ENCODE measurements at regions not wholly inside any gene's neighbourhood (a gene's known extent, or its start where the extent isn't known, plus 50 kb on each side); places are given as distances from the start of the nearest gene placed in this dataset.

DNA sequence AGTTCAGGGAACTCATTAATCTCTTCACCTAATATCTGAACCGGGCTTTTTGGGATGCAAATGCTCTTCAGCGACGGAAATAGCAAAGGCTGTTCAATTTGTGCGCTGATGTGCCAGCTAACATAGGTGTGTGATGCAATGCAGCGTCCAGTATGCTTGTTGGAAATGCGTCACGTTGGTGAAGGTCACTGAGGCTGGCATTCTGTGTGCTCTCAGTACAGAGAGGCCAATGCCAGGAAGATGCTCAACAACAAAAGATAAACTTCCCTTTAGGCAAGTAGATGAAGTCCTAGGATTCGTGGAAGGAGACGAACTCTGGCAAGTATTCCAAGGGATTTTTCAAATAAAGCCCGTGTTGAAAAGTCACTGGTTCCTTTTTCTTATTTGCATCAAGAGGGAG lies 649.5 kb upstream of the MKI67 start:
- no peak for DNase-seq (ENCODE audit: low read depth, low spot score)
- Histone ChIP-seq H3K27ac (ENCODE audit: low read depth, low read length) (no peak overlapping the region), H3K9me3 (ENCODE audit: control insufficient read depth, insufficient read depth, low read length) (peaks cover 42% of the 10 kb centered on the region), H3K4me3 (ENCODE audit: low read depth, low read length) (no peak overlapping the region), H3K27me3 (ENCODE audit: control insufficient read depth, insufficient read depth, low read length) (no peaks in the 10 kb centered on the region)
- POLR2A ChIA-PET: no interaction called here
- no peak for TF ChIP-seq CTCF (IDR thresholded peaks at IDR 0.05; ENCODE audit: low read depth, low read length)
- CTCF ChIA-PET: no interaction called here

DNA sequence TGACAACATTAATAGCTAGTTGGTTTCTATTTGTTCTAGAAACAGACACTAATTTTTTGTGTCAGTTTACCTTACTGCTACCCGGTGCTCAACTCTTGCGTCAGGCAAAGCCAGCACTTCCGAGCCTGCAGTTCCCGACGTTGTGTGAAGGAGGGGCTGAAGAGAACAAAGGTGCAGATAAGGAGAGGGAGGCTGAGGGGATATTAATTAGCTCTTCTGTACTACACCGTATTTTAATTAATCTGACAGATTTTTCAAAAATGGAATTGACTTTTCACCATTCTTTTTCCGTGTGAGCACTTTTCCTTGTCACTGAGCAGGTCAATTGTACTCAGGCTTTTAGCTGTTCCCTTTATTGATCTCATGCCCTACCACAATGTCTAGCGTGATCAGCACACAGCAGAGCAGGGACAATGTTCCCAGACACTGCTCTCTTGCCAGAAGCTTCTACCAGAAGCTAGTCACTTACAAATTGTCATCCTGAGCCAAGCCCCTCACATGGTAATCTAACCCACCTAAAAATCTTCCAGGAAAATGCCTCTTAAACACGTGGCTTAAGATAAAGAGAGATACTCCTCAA lies 650.5 kb upstream of the MKI67 start:
- Histone ChIP-seq H3K27me3 (ENCODE audit: control insufficient read depth, insufficient read depth, low read length) (no peaks in the 10 kb centered on the region), H3K27ac (ENCODE audit: low read depth, low read length) (no peak overlapping the region), H3K4me3 (ENCODE audit: low read depth, low read length) (no peak overlapping the region), H3K9me3 (ENCODE audit: control insufficient read depth, insufficient read depth, low read length) (peaks cover 43% of the 10 kb centered on the region)
- ChIA-PET POLR2A (no interaction called here), CTCF (no interaction called here)
- no peak for TF ChIP-seq CTCF (IDR thresholded peaks at IDR 0.05; ENCODE audit: low read depth, low read length)
- DNase-seq (ENCODE audit: low read depth, low spot score): no peak

GRCh38 chr10:128777342-128777741 lies 651.1 kb upstream of the MKI67 start:
- TF ChIP-seq CTCF (IDR thresholded peaks at IDR 0.05; ENCODE audit: low read depth, low read length): no peak
- H3K4me3 ChIP-seq (ENCODE audit: low read depth, low read length): no peak overlapping the region
- no peak for DNase-seq (ENCODE audit: low read depth, low spot score)
- POLR2A ChIA-PET: no interaction called here
- H3K27me3 ChIP-seq (ENCODE audit: control insufficient read depth, insufficient read depth, low read length): no peaks in the 10 kb centered on the region
- CTCF ChIA-PET: no interaction called here
- peaks cover 49% of the 10 kb centered on the region for H3K9me3 ChIP-seq (ENCODE audit: control insufficient read depth, insufficient read depth, low read length)
- H3K27ac ChIP-seq (ENCODE audit: low read depth, low read length): no peak overlapping the region

GRCh38 chr10:128779416-128779815 lies 653.2 kb upstream of the MKI67 start:
- Histone ChIP-seq H3K27ac (ENCODE audit: low read depth, low read length) (no peak overlapping the region), H3K9me3 (ENCODE audit: control insufficient read depth, insufficient read depth, low read length) (peaks cover 45% of the 10 kb centered on the region), H3K27me3 (ENCODE audit: control insufficient read depth, insufficient read depth, low read length) (no peaks in the 10 kb centered on the region), H3K4me3 (ENCODE audit: low read depth, low read length) (no peak overlapping the region)
- ChIA-PET CTCF (no interaction called here), POLR2A (no interaction called here)
- TF ChIP-seq CTCF (IDR thresholded peaks at IDR 0.05; ENCODE audit: low read depth, low read length): no peak
- DNase-seq (ENCODE audit: low read depth, low spot score): no peak

DNA sequence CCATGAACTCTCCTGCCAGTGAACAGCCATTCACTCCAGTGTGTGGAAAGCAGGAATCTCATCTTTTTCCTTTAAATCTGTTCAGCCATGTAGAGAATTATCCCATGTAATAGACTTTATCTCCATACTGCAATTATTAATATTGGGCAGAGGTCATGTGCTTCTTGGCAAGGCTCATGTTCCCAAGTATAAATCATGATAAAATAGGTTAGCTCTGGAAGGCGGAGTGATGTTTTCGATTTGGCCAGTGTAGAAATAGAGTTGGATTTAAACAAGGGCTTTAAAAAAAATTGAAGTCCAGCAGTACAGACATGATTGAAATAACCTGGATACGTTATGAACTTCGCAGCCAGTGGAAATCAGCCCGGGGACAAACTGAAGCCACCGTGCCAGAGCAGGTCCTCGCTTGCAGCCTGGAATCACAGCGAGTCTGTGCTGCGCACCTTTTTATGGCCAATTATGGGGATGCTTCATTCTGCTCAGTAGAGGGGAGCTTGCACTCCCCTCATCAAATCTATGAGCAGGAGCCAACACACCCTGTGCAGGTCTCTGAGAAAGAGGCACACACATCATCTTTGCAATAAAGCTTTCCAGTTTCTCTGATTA lies 654.0 kb upstream of the MKI67 start:
- no peak overlapping the region for H3K27ac ChIP-seq (ENCODE audit: low read depth, low read length)
- H3K27me3 ChIP-seq (ENCODE audit: control insufficient read depth, insufficient read depth, low read length): no peaks in the 10 kb centered on the region
- TF ChIP-seq CTCF (IDR thresholded peaks at IDR 0.05; ENCODE audit: low read depth, low read length): no peak
- H3K9me3 ChIP-seq (ENCODE audit: control insufficient read depth, insufficient read depth, low read length): peaks cover 43% of the 10 kb centered on the region
- CTCF ChIA-PET: no interaction called here
- POLR2A ChIA-PET: no interaction called here
- H3K4me3 ChIP-seq (ENCODE audit: low read depth, low read length): no peak overlapping the region
- no peak for DNase-seq (ENCODE audit: low read depth, low spot score)
